PC-3 (cell line): ENCODE measurements at regions not wholly inside any gene's neighbourhood (a gene's known extent, or its start where the extent isn't known, plus 50 kb on each side); places are given as distances from the start of the nearest gene placed in this dataset.

ENCODE experiments used
- ATAC-seq: fragments of 200-7000 bp; cut with Tn5 transposase; 2 replicates; pipeline ENCODE4 v1.9.1; 2020; ENCODE audit warnings: mild to moderate bottlenecking, moderate library complexity
- BruUV-seq: library from RNA; stranded (reverse); fragments of 400-500 nt; replicated peaks from 2 replicates; lab custom pipeline; 2021; lab: Mats Ljungman, UMichigan
- CTCF ChIA-PET: fragments of 300-600 bp; sonication (Branson Sonifier 250); formaldehyde crosslinking; loops from one replicate; lab custom pipeline; 2022; ENCODE audit warnings: antibody characterized with exemption; lab: Charles Lee
- POLR2A ChIA-PET: fragments of 300-600 bp; sonication (Branson Sonifier 250); formaldehyde crosslinking; loops from one replicate; lab custom pipeline; 2022; ENCODE audit warnings: antibody characterized with exemption; ENCODE audit not compliant: unreplicated experiment; lab: Charles Lee
- DNase-seq: peaks from one replicate; pipeline ENCODE4 v3.0.0-alpha.2; 2015
- H2AFZ ChIP-seq: fragments of 300-600 bp; sonication (generic); 2 replicates; pipeline ENCODE4 v1.6.0; 2016; ENCODE audit warnings: antibody characterized with exemption, low read length
- H3F3A ChIP-seq: fragments of 300-600 bp; sonication (generic); one replicate; pipeline ENCODE4 v1.6.0; 2017; ENCODE audit warnings: antibody characterized with exemption, low read length, control low read depth, mild to moderate bottlenecking; ENCODE audit not compliant: unreplicated experiment
- H3K27ac ChIP-seq: fragments of 300-600 bp; sonication (generic); 2 replicates; pipeline ENCODE4 v1.5.1; 2016; ENCODE audit warnings: mild to moderate bottlenecking, low read length
- H3K27me3 ChIP-seq: fragments of 300-600 bp; sonication (generic); 2 replicates; pipeline ENCODE4 v1.6.1; 2016; ENCODE audit warnings: low read length, mixed read lengths
- H3K36me3 ChIP-seq: fragments of 300-600 bp; sonication (generic); 2 replicates; pipeline ENCODE4 v1.6.1; 2016; ENCODE audit warnings: low read depth, mixed run types, low read length, mixed read lengths
- H3K4me1 ChIP-seq: fragments of 300-600 bp; sonication (generic); 2 replicates; pipeline ENCODE4 v1.5.1; 2016; ENCODE audit warnings: low read length; ENCODE audit not compliant: insufficient read depth
- H3K4me2 ChIP-seq: fragments of 300-600 bp; sonication (generic); 2 replicates; pipeline ENCODE4 v1.6.0; 2016; ENCODE audit warnings: low read length
- H3K4me3 ChIP-seq: fragments of 300-600 bp; sonication (generic); 2 replicates; pipeline ENCODE4 v1.5.1; 2016; ENCODE audit warnings: mild to moderate bottlenecking, low read length, mixed read lengths
- H3K79me2 ChIP-seq: fragments of 300-600 bp; sonication (generic); 2 replicates; pipeline ENCODE4 v1.6.1; 2017; ENCODE audit warnings: low read length, mixed read lengths
- H3K9ac ChIP-seq: fragments of 300-600 bp; sonication (generic); 2 replicates; pipeline ENCODE4 v1.6.0; 2016; ENCODE audit warnings: mild to moderate bottlenecking, low read length
- H3K9me2 ChIP-seq: fragments of 300-600 bp; sonication (generic); replicated peaks from 2 replicates; pipeline ENCODE4 v1.6.1; 2016; ENCODE audit warnings: mixed run types, low read length, mixed read lengths
- H3K9me3 ChIP-seq: fragments of 300-600 bp; sonication (generic); 2 replicates; pipeline ENCODE4 v1.6.1; 2016; ENCODE audit warnings: low read length, mixed read lengths
- H4K20me1 ChIP-seq: fragments of 300-600 bp; sonication (generic); 2 replicates; pipeline ENCODE4 v1.6.1; 2016; ENCODE audit warnings: low read length, mixed read lengths
- EZH2 ChIP-seq: fragments of 300-600 bp; sonication (generic); IDR thresholded peaks from one replicate; pipeline ENCODE4 v1.6.1; 2017; ENCODE audit warnings: antibody characterized with exemption, mild to moderate bottlenecking, low read length; ENCODE audit not compliant: unreplicated experiment
- EZH2phosphoT487 ChIP-seq: fragments of 300-600 bp; sonication (generic); IDR thresholded peaks from 2 replicates; pipeline ENCODE4 v1.6.1; 2018; ENCODE audit warnings: mild to moderate bottlenecking, antibody characterized with exemption, low read length, borderline replicate concordance
- intact Hi-C: fragments of 100-400 bp; cut with micrococcal nuclease; formaldehyde crosslinking; loops from 2 replicates; pipeline ENCODE4 v1.9.0; 2023
- TF ChIP-seq, protein P1 (sequence below): fragments of 300-600 bp; sonication (generic); conservative IDR thresholded peaks from 2 replicates; pipeline ENCODE4 v1.5.1; 2017; ENCODE audit warnings: antibody characterized with exemption, low read depth, mild to moderate bottlenecking, low read length

DNA sequence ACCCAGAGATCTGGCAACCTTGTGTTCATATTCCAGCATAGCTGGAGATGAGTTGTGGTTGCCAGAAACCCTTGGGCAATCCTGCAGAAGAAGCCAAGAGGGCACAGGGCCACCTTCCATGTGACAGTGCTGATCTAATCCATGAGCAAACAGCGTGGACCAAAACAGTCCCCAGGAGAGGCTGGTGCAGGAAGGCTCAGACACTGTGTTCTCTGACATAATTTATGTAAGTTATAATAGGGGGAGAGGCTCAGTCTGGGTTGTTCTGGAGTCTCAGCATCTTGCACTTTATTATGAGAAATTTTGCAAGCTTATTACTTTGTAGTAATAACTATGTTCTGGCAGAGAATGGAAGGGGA is 273.9 kb downstream of the HAPSTR1 start:
- intact Hi-C loops: no loop called here
- POLR2A ChIA-PET: no interaction called here
- H3K27me3 ChIP-seq: peaks cover 2% of the 10 kb centered on the region; the same call in 1 of the 2 replicates
- TF ChIP-seq EZH2: no peak
- TF ChIP-seq, protein P1, sequence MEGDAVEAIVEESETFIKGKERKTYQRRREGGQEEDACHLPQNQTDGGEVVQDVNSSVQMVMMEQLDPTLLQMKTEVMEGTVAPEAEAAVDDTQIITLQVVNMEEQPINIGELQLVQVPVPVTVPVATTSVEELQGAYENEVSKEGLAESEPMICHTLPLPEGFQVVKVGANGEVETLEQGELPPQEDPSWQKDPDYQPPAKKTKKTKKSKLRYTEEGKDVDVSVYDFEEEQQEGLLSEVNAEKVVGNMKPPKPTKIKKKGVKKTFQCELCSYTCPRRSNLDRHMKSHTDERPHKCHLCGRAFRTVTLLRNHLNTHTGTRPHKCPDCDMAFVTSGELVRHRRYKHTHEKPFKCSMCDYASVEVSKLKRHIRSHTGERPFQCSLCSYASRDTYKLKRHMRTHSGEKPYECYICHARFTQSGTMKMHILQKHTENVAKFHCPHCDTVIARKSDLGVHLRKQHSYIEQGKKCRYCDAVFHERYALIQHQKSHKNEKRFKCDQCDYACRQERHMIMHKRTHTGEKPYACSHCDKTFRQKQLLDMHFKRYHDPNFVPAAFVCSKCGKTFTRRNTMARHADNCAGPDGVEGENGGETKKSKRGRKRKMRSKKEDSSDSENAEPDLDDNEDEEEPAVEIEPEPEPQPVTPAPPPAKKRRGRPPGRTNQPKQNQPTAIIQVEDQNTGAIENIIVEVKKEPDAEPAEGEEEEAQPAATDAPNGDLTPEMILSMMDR: no peak
- TF ChIP-seq EZH2phosphoT487: no peak
- no peaks in the 10 kb centered on the region for H3K9me3 ChIP-seq
- H2AFZ ChIP-seq: no peak overlapping the region
- H3K4me2 ChIP-seq: no peak overlapping the region
- no peak overlapping the region for H3K27ac ChIP-seq
- no peaks in the 10 kb centered on the region for H3K79me2 ChIP-seq
- no peak for ATAC-seq
- H3F3A ChIP-seq: no peaks in the 10 kb centered on the region
- CTCF ChIA-PET: no interaction called here
- no TSS peak for BruUV-seq
- H4K20me1 ChIP-seq: no peaks in the 10 kb centered on the region
- no peak overlapping the region for H3K9ac ChIP-seq
- DNase-seq: no peak
- no peak overlapping the region for H3K4me3 ChIP-seq
- no peaks in the 10 kb centered on the region for H3K36me3 ChIP-seq
- H3K4me1 ChIP-seq: no peaks in the 10 kb centered on the region
- H3K9me2 ChIP-seq: no peaks in the 10 kb centered on the region

DNA sequence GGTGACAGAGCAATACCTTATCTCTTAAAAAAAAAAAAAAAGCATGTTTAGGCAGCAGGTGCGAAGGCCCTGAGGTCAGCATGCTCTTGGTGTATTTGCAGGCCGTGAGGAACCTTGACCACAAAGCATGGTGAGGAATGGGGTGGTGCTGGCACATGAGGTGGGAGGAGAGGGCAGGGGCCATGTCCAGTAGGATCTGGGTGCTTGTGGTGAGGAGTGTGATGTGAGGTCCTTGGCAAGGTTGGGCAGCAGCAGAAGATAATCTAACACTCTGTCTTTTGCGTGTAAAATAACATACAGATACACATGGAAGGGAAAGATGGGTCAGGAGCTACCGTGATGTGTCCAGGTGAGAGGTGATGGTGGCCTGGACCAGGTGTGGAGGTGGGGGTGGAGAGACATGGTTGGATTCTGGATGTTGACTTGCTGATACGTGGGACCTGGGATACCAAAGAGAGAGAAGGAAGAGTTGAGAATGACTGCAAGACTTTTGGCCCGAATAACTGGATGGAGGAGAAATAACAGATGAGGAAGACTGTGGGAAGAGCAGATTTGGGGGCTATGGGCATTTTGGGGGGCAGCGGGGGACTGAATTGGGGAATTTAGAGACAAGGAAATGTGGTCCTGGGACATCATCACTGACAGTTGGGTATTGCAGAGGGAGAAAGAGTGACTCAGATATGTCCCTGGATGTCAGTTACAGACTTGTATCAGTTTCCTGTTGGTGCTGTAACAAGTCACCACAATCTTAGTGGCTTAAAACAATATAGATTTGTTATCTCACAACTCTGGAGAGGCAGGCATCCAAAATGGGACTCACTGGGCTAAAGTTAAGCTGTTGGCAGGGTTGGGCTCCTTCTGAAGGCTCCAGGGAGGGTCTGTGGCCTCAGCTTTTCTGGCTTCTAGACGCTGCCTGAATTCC is 274.9 kb downstream of the HAPSTR1 start:
- H3K4me2 ChIP-seq: no peak overlapping the region
- H3F3A ChIP-seq: no peaks in the 10 kb centered on the region
- H3K79me2 ChIP-seq: no peaks in the 10 kb centered on the region
- no peaks in the 10 kb centered on the region for H3K9me2 ChIP-seq
- H3K27me3 ChIP-seq: peaks cover 7% of the 10 kb centered on the region; the same call in 1 of the 2 replicates
- H3K4me1 ChIP-seq: no peaks in the 10 kb centered on the region
- ChIA-PET CTCF (no interaction called here), POLR2A (no interaction called here)
- no peaks in the 10 kb centered on the region for H3K9me3 ChIP-seq
- no TSS peak for BruUV-seq
- ATAC-seq: no peak
- no peak overlapping the region for H3K4me3 ChIP-seq
- no peak for DNase-seq
- no peaks in the 10 kb centered on the region for H4K20me1 ChIP-seq
- H3K9ac ChIP-seq: no peak overlapping the region
- no peak overlapping the region for H2AFZ ChIP-seq
- intact Hi-C loops: no loop called here
- TF ChIP-seq EZH2phosphoT487 (no peak), EZH2 (no peak)
- TF ChIP-seq, protein P1: no peak
- H3K27ac ChIP-seq: no peak overlapping the region
- no peaks in the 10 kb centered on the region for H3K36me3 ChIP-seq

DNA sequence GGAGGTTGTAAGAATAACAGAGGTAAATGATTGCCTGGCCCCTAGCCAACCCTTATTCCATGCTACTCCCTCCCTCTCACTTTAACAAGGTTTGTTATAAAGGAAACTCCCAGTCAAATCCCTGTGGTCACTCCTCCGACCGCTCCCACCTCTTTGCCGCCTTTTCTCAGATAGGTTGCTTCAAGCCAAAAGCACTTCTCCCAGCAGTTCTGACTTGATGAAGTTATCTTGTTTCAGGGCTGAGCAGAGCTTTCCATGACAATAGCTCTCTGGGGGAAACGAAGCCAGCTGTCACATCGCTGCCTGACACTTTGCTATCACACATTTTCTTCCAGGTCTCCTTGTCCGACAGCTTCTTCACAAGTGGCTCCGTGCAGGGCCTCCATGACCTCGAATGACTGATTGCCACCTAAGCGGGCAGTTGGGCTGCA is 278.6 kb downstream of the HAPSTR1 start:
- no peaks in the 10 kb centered on the region for H3K9me3 ChIP-seq
- intact Hi-C loops: no loop called here
- H3K4me3 ChIP-seq: no peak overlapping the region
- H4K20me1 ChIP-seq: no peaks in the 10 kb centered on the region
- no peaks in the 10 kb centered on the region for H3K4me1 ChIP-seq
- H3F3A ChIP-seq: no peaks in the 10 kb centered on the region
- POLR2A ChIA-PET: no interaction called here
- no peak overlapping the region for H2AFZ ChIP-seq
- CTCF ChIA-PET: no interaction called here
- DNase-seq (no peak), ATAC-seq (no peak)
- H3K36me3 ChIP-seq: no peaks in the 10 kb centered on the region
- TF ChIP-seq EZH2 (no peak), EZH2phosphoT487 (no peak)
- TF ChIP-seq, protein P1: no peak
- no peak overlapping the region for H3K27ac ChIP-seq
- H3K9me2 ChIP-seq: no peaks in the 10 kb centered on the region
- no TSS peak for BruUV-seq
- no peak overlapping the region for H3K4me2 ChIP-seq
- H3K79me2 ChIP-seq: no peaks in the 10 kb centered on the region
- peaks cover 7% of the 10 kb centered on the region; the same call in 1 of the 2 replicates for H3K27me3 ChIP-seq
- H3K9ac ChIP-seq: no peak overlapping the region
